ENCODE measurements at regions not wholly inside any gene's neighbourhood (a gene's known extent, or its start where the extent isn't known, plus 50 kb on each side); places are given as distances from the start of the nearest gene placed in this dataset.

GRCh38 chr2:33765122-33765521, 166.0 kb upstream of the FAM98A start:
- Histone ChIP-seq H3K9me3 (ENCODE audit: insufficient read depth, low read depth) (no peaks in the 10 kb centered on the region), H3K79me2 (ENCODE audit: low read depth) (no peaks in the 10 kb centered on the region), H4K20me1 (ENCODE audit: insufficient read depth) (no peaks in the 10 kb centered on the region), H3K36me3 (ENCODE audit: low read depth) (no peaks in the 10 kb centered on the region), H3K4me2 (no peak overlapping the region), H3K9me2 (ENCODE audit: insufficient read depth) (no peaks in the 10 kb centered on the region), H3F3A (ENCODE audit: insufficient read depth, low read depth) (no peaks in the 10 kb centered on the region), H3K27ac (no peak overlapping the region), H3K27me3 (ENCODE audit: insufficient read depth, low read depth) (0 out of 2 replicates have a peak, but pooled peaks cover 8% of the 10 kb centered on the region), H3K4me3 (no peak overlapping the region), H3K4me1 (replicated peaks; ENCODE audit: insufficient read depth) (no peaks in the 10 kb centered on the region), H2AFZ (no peak overlapping the region)
- no TSS peak for BruUV-seq (replicated peaks)
- POLR2A ChIA-PET (ENCODE audit: unreplicated experiment): no interaction called here
- intact Hi-C loops (cut with micrococcal nuclease; ENCODE audit: unreplicated experiment): no loop called here
- CTCF ChIA-PET: no interaction called here
- DNase-seq: no peak
- no peak for TF ChIP-seq CTCF (conservative IDR thresholded peaks at IDR 0.05)
- TF ChIP-seq EZH2 (IDR thresholded peaks at IDR 0.05; ENCODE audit: low read depth): no peak

- H3K27me3 ChIP-seq (ENCODE audit: insufficient read depth, low read depth): 0 out of 2 replicates have a peak, but pooled peaks cover 8% of the 10 kb centered on the region
- intact Hi-C loops (cut with micrococcal nuclease; ENCODE audit: unreplicated experiment): no loop called here
- ChIA-PET CTCF (no interaction called here), POLR2A (ENCODE audit: unreplicated experiment) (no interaction called here)
- H3K9me3 ChIP-seq (ENCODE audit: insufficient read depth, low read depth): no peaks in the 10 kb centered on the region
- H3K4me3 ChIP-seq: no peak overlapping the region
- no peaks in the 10 kb centered on the region for H3K79me2 ChIP-seq (ENCODE audit: low read depth)
- no peaks in the 10 kb centered on the region for H3K4me1 ChIP-seq (replicated peaks; ENCODE audit: insufficient read depth)
- no peaks in the 10 kb centered on the region for H3K36me3 ChIP-seq (ENCODE audit: low read depth)
- no peaks in the 10 kb centered on the region for H3K9me2 ChIP-seq (ENCODE audit: insufficient read depth)
- no peak overlapping the region for H3K27ac ChIP-seq
- H2AFZ ChIP-seq: no peak overlapping the region
- no peak for TF ChIP-seq CTCF (conservative IDR thresholded peaks at IDR 0.05)
- no peak for TF ChIP-seq EZH2 (IDR thresholded peaks at IDR 0.05; ENCODE audit: low read depth)
- H4K20me1 ChIP-seq (ENCODE audit: insufficient read depth): no peaks in the 10 kb centered on the region
- BruUV-seq (replicated peaks): no TSS peak
- no peak overlapping the region for H3K4me2 ChIP-seq
- no peak for DNase-seq
- H3F3A ChIP-seq (ENCODE audit: insufficient read depth, low read depth): no peaks in the 10 kb centered on the region
Measured at GRCh38 chr2:33764551-33764950, 165.5 kb upstream of the FAM98A start.

GRCh38 chr2:33763671-33764310, 164.7 kb upstream of the FAM98A start:
- BruUV-seq (replicated peaks): no TSS peak
- no peaks in the 10 kb centered on the region for H3K36me3 ChIP-seq (ENCODE audit: low read depth)
- no peak overlapping the region for H3K4me2 ChIP-seq
- ChIA-PET CTCF (no interaction called here), POLR2A (ENCODE audit: unreplicated experiment) (no interaction called here)
- DNase-seq: no peak
- no peaks in the 10 kb centered on the region for H3K79me2 ChIP-seq (ENCODE audit: low read depth)
- no peaks in the 10 kb centered on the region for H3K9me2 ChIP-seq (ENCODE audit: insufficient read depth)
- no peaks in the 10 kb centered on the region for H4K20me1 ChIP-seq (ENCODE audit: insufficient read depth)
- H3K4me3 ChIP-seq: no peak overlapping the region
- no peak for TF ChIP-seq EZH2 (IDR thresholded peaks at IDR 0.05; ENCODE audit: low read depth)
- no peak for TF ChIP-seq CTCF (conservative IDR thresholded peaks at IDR 0.05)
- no peak overlapping the region for H2AFZ ChIP-seq
- no peaks in the 10 kb centered on the region for H3K4me1 ChIP-seq (replicated peaks; ENCODE audit: insufficient read depth)
- no peaks in the 10 kb centered on the region for H3K9me3 ChIP-seq (ENCODE audit: insufficient read depth, low read depth)
- intact Hi-C loops (cut with micrococcal nuclease; ENCODE audit: unreplicated experiment): no loop called here
- no peaks in the 10 kb centered on the region for H3F3A ChIP-seq (ENCODE audit: insufficient read depth, low read depth)
- H3K27me3 ChIP-seq (ENCODE audit: insufficient read depth, low read depth): 0 out of 2 replicates have a peak, but pooled peaks cover 8% of the 10 kb centered on the region
- H3K27ac ChIP-seq: no peak overlapping the region

Data from PC-9 (cell line).